ENCODE measurements at regions not wholly inside any gene's neighbourhood (a gene's known extent, or its start where the extent isn't known, plus 50 kb on each side); places are given as distances from the start of the nearest gene placed in this dataset.

DNA sequence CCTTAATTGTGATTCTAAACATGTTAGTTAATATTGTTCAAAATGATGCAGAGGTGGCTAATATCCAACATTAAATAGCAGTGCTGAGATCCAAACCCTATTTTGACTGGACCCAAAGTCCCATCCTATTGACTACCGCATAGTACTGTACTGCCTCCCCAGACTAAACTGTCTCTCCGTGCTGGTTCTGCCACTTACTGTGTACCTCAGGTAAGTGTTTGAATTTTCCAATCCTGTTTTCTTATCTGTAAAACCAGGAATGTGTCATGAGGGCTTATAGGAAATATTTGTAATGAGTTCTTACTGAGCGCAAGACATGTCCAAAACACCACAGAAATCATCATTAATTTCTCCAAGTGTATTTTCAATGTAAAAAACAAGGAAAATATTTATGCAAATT, 209.2 kb upstream of the CD180 start:
- ATAC-seq (no peak), DNase-seq (ENCODE audit: low read depth, low spot score) (no peak), FAIRE-seq (no peak)
- RAD21 ChIA-PET (ENCODE audit: unreplicated experiment), result no interaction called here
- H3K9ac ChIP-seq (ENCODE audit: control insufficient read depth, insufficient read depth, low read length), result no peak overlapping the region
- no peaks in the 10 kb centered on the region for H3K4me1 ChIP-seq (ENCODE audit: control insufficient read depth, insufficient read depth, low read length)
- CTCF ChIA-PET, result no interaction called here
- H3K79me2 ChIP-seq (ENCODE audit: control insufficient read depth, insufficient read depth, low read length), result no peaks in the 10 kb centered on the region
- no peaks in the 10 kb centered on the region for H3K36me3 ChIP-seq (ENCODE audit: control insufficient read depth in 2 of 2, insufficient read depth in 2 of 2, low read length in 1 of 2)
- no TSS peak for BruUV-seq (replicated peaks)
- POLR2A ChIA-PET, result no interaction called here
- no peaks in the 10 kb centered on the region for H4K20me1 ChIP-seq (ENCODE audit: control insufficient read depth, insufficient read depth)
- no peak overlapping the region for H2AFZ ChIP-seq (ENCODE audit: control insufficient read depth, low read depth, low read length)
- H3K27ac ChIP-seq (ENCODE audit: control insufficient read depth, insufficient read depth), result no peak overlapping the region
- intact Hi-C loops (cut with micrococcal nuclease; ENCODE audit: unreplicated experiment), result no loop called here
- no peak for TF ChIP-seq GATAD2B (conservative IDR thresholded peaks at IDR 0.05; ENCODE audit: low read depth)
- no peak for TF ChIP-seq NR2C1 (IDR thresholded peaks at IDR 0.05)
- TF ChIP-seq, protein P1, sequence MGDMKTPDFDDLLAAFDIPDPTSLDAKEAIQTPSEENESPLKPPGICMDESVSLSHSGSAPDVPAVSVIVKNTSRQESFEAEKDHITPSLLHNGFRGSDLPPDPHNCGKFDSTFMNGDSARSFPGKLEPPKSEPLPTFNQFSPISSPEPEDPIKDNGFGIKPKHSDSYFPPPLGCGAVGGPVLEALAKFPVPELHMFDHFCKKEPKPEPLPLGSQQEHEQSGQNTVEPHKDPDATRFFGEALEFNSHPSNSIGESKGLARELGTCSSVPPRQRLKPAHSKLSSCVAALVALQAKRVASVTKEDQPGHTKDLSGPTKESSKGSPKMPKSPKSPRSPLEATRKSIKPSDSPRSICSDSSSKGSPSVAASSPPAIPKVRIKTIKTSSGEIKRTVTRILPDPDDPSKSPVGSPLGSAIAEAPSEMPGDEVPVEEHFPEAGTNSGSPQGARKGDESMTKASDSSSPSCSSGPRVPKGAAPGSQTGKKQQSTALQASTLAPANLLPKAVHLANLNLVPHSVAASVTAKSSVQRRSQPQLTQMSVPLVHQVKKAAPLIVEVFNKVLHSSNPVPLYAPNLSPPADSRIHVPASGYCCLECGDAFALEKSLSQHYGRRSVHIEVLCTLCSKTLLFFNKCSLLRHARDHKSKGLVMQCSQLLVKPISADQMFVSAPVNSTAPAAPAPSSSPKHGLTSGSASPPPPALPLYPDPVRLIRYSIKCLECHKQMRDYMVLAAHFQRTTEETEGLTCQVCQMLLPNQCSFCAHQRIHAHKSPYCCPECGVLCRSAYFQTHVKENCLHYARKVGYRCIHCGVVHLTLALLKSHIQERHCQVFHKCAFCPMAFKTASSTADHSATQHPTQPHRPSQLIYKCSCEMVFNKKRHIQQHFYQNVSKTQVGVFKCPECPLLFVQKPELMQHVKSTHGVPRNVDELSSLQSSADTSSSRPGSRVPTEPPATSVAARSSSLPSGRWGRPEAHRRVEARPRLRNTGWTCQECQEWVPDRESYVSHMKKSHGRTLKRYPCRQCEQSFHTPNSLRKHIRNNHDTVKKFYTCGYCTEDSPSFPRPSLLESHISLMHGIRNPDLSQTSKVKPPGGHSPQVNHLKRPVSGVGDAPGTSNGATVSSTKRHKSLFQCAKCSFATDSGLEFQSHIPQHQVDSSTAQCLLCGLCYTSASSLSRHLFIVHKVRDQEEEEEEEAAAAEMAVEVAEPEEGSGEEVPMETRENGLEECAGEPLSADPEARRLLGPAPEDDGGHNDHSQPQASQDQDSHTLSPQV (IDR thresholded peaks at IDR 0.05), result no peak
- no peak for TF ChIP-seq CHD1 (IDR thresholded peaks at IDR 0.05; ENCODE audit: low read depth, low read length)
- TF ChIP-seq TCF12 (IDR thresholded peaks at IDR 0.05; ENCODE audit: low read depth, low read length), result no peak
- TF ChIP-seq, protein P2, sequence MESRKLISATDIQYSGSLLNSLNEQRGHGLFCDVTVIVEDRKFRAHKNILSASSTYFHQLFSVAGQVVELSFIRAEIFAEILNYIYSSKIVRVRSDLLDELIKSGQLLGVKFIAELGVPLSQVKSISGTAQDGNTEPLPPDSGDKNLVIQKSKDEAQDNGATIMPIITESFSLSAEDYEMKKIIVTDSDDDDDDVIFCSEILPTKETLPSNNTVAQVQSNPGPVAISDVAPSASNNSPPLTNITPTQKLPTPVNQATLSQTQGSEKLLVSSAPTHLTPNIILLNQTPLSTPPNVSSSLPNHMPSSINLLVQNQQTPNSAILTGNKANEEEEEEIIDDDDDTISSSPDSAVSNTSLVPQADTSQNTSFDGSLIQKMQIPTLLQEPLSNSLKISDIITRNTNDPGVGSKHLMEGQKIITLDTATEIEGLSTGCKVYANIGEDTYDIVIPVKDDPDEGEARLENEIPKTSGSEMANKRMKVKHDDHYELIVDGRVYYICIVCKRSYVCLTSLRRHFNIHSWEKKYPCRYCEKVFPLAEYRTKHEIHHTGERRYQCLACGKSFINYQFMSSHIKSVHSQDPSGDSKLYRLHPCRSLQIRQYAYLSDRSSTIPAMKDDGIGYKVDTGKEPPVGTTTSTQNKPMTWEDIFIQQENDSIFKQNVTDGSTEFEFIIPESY (IDR thresholded peaks at IDR 0.05), result no peak
- SMC1A ChIA-PET (ENCODE audit: uncharacterized antibody, unreplicated experiment), result interaction anchor here (0.6 kb wide), 1 partner anchor 14 kb away, joined by 3 read pairs; no protein-coding TSS in a partner anchor
- H3K27me3 ChIP-seq (replicated peaks in 1 of 2; ENCODE audit: control insufficient read depth in 2 of 2, insufficient read depth in 2 of 2, low read length in 1 of 2), result no peaks in the 10 kb centered on the region
- H3K4me3 ChIP-seq, result no peak overlapping the region
- no peak overlapping the region for H3K4me2 ChIP-seq (ENCODE audit: control insufficient read depth, insufficient read depth)
- WGBS (ENCODE audit: insufficient coverage, insufficient replicate concordance, low lambda C conversion rate, missing lambda C conversion rate), result 92% methylated on average over 3 of the region's 3 CpGs
- H3K9me3 ChIP-seq (replicated peaks; ENCODE audit: control insufficient read depth, insufficient read depth, low read length), result no peaks in the 10 kb centered on the region
- in situ Hi-C loops (cut with MboI), result no loop called here
